Neural cell (in vitro differentiated cells): ENCODE measurements at regions not wholly inside any gene's neighbourhood (a gene's known extent, or its start where the extent isn't known, plus 50 kb on each side); places are given as distances from the start of the nearest gene placed in this dataset.

Source experiments
- EP300 ChIP-seq: fragments of 450-650 bp; conservative IDR thresholded peaks from 2 replicates; pipeline ENCODE4 v1.6.1; 2014; ENCODE audit warnings: antibody characterized with exemption, mild to moderate bottlenecking, moderate library complexity; ENCODE audit not compliant: poor library complexity, severe bottlenecking
- EZH2 ChIP-seq: fragments of 200-600, 300-800 bp; shearing (Covaris generic), sonication (generic); IDR thresholded peaks from 2 replicates; pipeline ENCODE4 v1.6.1; 2014; ENCODE audit warnings: antibody characterized with exemption, low read length, borderline replicate concordance, mild to moderate bottlenecking; ENCODE audit not compliant: insufficient read depth, poor library complexity, severe bottlenecking
- MXI1 ChIP-seq: fragments of 450-650 bp; conservative IDR thresholded peaks from 2 replicates; pipeline ENCODE4 v1.6.1; 2014; ENCODE audit warnings: antibody characterized with exemption, mild to moderate bottlenecking; ENCODE audit not compliant: poor library complexity, severe bottlenecking
- POLR2AphosphoS5 ChIP-seq: IDR thresholded peaks from 2 replicates; pipeline ENCODE4 v1.6.1; 2012
- RAD21 ChIP-seq: fragments of 450-650 bp; conservative IDR thresholded peaks from 2 replicates; pipeline ENCODE4 v1.6.1; 2014; ENCODE audit warnings: antibody characterized with exemption, mild to moderate bottlenecking, moderate library complexity
- SMC3 ChIP-seq: fragments of 450-650 bp; conservative IDR thresholded peaks from 2 replicates; pipeline ENCODE4 v1.6.1; 2014; ENCODE audit warnings: antibody characterized with exemption, mild to moderate bottlenecking, moderate library complexity; ENCODE audit not compliant: poor library complexity
- TAF1 ChIP-seq: IDR thresholded peaks from 2 replicates; pipeline ENCODE4 v1.6.1; 2012; ENCODE audit warnings: low read depth
- TF ChIP-seq, protein P1 (sequence below): fragments of 450-650 bp; IDR thresholded peaks from 2 replicates; pipeline ENCODE4 v1.5.1; 2014; ENCODE audit warnings: antibody characterized with exemption, mild to moderate bottlenecking, moderate library complexity; ENCODE audit not compliant: poor library complexity, severe bottlenecking
- TF ChIP-seq, protein P2 (sequence below): IDR thresholded peaks from 2 replicates; pipeline ENCODE4 v1.6.1; 2012; ENCODE audit warnings: borderline replicate concordance

DNA sequence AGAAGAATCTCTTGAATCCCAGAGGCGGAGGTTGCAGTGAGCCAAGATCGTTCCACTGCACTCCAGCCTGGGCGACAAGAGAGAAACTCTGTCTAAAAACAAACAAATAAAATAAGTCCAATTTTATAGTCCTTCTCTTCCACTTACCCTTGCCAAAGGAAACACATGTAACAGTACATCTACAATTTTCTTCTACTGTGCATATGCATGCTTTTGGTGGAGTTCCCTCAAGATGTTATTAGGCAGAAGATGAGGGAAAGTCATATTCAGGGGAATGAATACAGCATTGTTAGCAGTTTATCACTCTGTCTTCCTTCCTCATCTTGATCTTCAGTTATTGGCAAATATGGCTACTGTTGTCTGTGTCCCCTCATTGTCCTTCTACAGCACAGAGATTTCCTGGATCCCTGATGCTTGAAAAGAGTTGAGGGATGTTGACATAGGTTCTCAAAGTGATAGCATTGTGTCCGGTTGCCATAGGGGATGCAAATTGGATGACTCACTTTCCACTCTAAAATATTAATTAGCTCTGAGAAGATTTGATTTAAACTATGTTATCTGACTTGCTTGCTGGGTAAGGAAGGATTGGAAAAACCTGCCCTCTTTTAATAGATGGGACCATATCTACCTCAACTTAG is 1173.6 kb downstream of the KCNT2 start:
- TF ChIP-seq, protein P1, sequence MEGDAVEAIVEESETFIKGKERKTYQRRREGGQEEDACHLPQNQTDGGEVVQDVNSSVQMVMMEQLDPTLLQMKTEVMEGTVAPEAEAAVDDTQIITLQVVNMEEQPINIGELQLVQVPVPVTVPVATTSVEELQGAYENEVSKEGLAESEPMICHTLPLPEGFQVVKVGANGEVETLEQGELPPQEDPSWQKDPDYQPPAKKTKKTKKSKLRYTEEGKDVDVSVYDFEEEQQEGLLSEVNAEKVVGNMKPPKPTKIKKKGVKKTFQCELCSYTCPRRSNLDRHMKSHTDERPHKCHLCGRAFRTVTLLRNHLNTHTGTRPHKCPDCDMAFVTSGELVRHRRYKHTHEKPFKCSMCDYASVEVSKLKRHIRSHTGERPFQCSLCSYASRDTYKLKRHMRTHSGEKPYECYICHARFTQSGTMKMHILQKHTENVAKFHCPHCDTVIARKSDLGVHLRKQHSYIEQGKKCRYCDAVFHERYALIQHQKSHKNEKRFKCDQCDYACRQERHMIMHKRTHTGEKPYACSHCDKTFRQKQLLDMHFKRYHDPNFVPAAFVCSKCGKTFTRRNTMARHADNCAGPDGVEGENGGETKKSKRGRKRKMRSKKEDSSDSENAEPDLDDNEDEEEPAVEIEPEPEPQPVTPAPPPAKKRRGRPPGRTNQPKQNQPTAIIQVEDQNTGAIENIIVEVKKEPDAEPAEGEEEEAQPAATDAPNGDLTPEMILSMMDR, result no peak
- TF ChIP-seq, protein P2, sequence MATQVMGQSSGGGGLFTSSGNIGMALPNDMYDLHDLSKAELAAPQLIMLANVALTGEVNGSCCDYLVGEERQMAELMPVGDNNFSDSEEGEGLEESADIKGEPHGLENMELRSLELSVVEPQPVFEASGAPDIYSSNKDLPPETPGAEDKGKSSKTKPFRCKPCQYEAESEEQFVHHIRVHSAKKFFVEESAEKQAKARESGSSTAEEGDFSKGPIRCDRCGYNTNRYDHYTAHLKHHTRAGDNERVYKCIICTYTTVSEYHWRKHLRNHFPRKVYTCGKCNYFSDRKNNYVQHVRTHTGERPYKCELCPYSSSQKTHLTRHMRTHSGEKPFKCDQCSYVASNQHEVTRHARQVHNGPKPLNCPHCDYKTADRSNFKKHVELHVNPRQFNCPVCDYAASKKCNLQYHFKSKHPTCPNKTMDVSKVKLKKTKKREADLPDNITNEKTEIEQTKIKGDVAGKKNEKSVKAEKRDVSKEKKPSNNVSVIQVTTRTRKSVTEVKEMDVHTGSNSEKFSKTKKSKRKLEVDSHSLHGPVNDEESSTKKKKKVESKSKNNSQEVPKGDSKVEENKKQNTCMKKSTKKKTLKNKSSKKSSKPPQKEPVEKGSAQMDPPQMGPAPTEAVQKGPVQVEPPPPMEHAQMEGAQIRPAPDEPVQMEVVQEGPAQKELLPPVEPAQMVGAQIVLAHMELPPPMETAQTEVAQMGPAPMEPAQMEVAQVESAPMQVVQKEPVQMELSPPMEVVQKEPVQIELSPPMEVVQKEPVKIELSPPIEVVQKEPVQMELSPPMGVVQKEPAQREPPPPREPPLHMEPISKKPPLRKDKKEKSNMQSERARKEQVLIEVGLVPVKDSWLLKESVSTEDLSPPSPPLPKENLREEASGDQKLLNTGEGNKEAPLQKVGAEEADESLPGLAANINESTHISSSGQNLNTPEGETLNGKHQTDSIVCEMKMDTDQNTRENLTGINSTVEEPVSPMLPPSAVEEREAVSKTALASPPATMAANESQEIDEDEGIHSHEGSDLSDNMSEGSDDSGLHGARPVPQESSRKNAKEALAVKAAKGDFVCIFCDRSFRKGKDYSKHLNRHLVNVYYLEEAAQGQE, result no peak
- TF ChIP-seq RAD21 (no peak), TAF1 (no peak), POLR2AphosphoS5 (no peak), EZH2 (no peak), SMC3 (no peak), MXI1 (no peak), EP300 (no peak)
